ENCODE measurements at regions not wholly inside any gene's neighbourhood (a gene's known extent, or its start where the extent isn't known, plus 50 kb on each side); places are given as distances from the start of the nearest gene placed in this dataset.
"Not testable (repeated sequence)": the region's sequence is repeated elsewhere in the genome, so short reads cannot be mapped to it uniquely, and the experiment has no call there.

- no peak for TF ChIP-seq CTCF (IDR thresholded peaks at IDR 0.05)
- Mint-ChIP-seq H3K27ac (no peak overlapping the region), H3K36me3 (ENCODE audit: low read depth) (no peaks in the 10 kb centered on the region; the same call in 1 of the 2 replicates), H3K9me3 (peaks cover 29% of the 10 kb centered on the region), H3K4me3 (no peak overlapping the region), H3K27me3 (ENCODE audit: insufficient read depth) (peaks cover 3% of the 10 kb centered on the region), H3K4me1 (ENCODE audit: low read depth) (no peaks in the 10 kb centered on the region)
- DNase-seq, result no peak
Observed at GRCh38 chr14:105894978-105895881, 368.8 kb downstream of the TMEM121 start.

GRCh38 chr14:105896206-105896605 is 369.8 kb downstream of the TMEM121 start:
- H3K9me3 Mint-ChIP-seq, result peaks cover 24% of the 10 kb centered on the region
- not testable (repeated sequence) for H3K4me3 Mint-ChIP-seq; H3K4me1 Mint-ChIP-seq (ENCODE audit: low read depth); H3K36me3 Mint-ChIP-seq (ENCODE audit: low read depth); DNase-seq; H3K27ac Mint-ChIP-seq; H3K27me3 Mint-ChIP-seq (ENCODE audit: insufficient read depth)

GRCh38 chr14:105896961-105897724 is 370.8 kb downstream of the TMEM121 start:
- H3K27me3 Mint-ChIP-seq (ENCODE audit: insufficient read depth); H3K4me3 Mint-ChIP-seq; H3K4me1 Mint-ChIP-seq (ENCODE audit: low read depth); H3K36me3 Mint-ChIP-seq (ENCODE audit: low read depth); H3K27ac Mint-ChIP-seq; DNase-seq: not testable (repeated sequence)
- peaks cover 24% of the 10 kb centered on the region for H3K9me3 Mint-ChIP-seq

- no peak for TF ChIP-seq CTCF (IDR thresholded peaks at IDR 0.05)
- Mint-ChIP-seq H3K4me3 (no peak overlapping the region), H3K27me3 (ENCODE audit: insufficient read depth) (peaks cover 3% of the 10 kb centered on the region), H3K9me3 (peaks cover 24% of the 10 kb centered on the region), H3K36me3 (ENCODE audit: low read depth) (no peaks in the 10 kb centered on the region; the same call in 1 of the 2 replicates), H3K4me1 (ENCODE audit: low read depth) (no peaks in the 10 kb centered on the region), H3K27ac (no peak overlapping the region)
- DNase-seq, result no peak
Observed at GRCh38 chr14:105897725-105898113, 371.3 kb downstream of the TMEM121 start.

GRCh38 chr14:105898482-105899010 is 372.2 kb downstream of the TMEM121 start:
- TF ChIP-seq CTCF (IDR thresholded peaks at IDR 0.05), result no peak
- H3K4me3 Mint-ChIP-seq, result no peak overlapping the region
- H3K36me3 Mint-ChIP-seq (ENCODE audit: low read depth), result no peaks in the 10 kb centered on the region; the same call in 1 of the 2 replicates
- H3K27me3 Mint-ChIP-seq (ENCODE audit: insufficient read depth), result peaks cover 3% of the 10 kb centered on the region
- H3K9me3 Mint-ChIP-seq, result peaks cover 30% of the 10 kb centered on the region
- no peak for DNase-seq
- H3K4me1 Mint-ChIP-seq (ENCODE audit: low read depth), result no peaks in the 10 kb centered on the region
- H3K27ac Mint-ChIP-seq, result no peak overlapping the region

- Mint-ChIP-seq H3K4me1 (ENCODE audit: low read depth) (no peaks in the 10 kb centered on the region), H3K9me3 (peaks cover 29% of the 10 kb centered on the region), H3K36me3 (ENCODE audit: low read depth) (no peaks in the 10 kb centered on the region; the same call in 1 of the 2 replicates)
Observed at GRCh38 chr14:105899071-105899641, 372.8 kb downstream of the TMEM121 start.

More at GRCh38 chr14:105899071-105899641, 372.8 kb downstream of the TMEM121 start:
- no peak for TF ChIP-seq CTCF (IDR thresholded peaks at IDR 0.05)
- H3K4me3 Mint-ChIP-seq, result no peak overlapping the region
- no peak for DNase-seq
- no peak overlapping the region for H3K27ac Mint-ChIP-seq
- peaks cover 3% of the 10 kb centered on the region for H3K27me3 Mint-ChIP-seq (ENCODE audit: insufficient read depth)
